HepG2 (cell line): ENCODE measurements at regions not wholly inside any gene's neighbourhood (a gene's known extent, or its start where the extent isn't known, plus 50 kb on each side); places are given as distances from the start of the nearest gene placed in this dataset.
A peak's percentile ranks its signal among the peaks of the same experiment; 100 is the strongest.

Experiments
- ATAC-seq: fragments of 200-7000 bp; cut with Tn5 transposase; 3 replicates; pipeline ENCODE4 v1.9.1; 2020; ENCODE audit warnings: mild to moderate bottlenecking, moderate library complexity
- BruUV-seq: library from RNA; stranded (reverse); fragments of 400-500 nt; replicated peaks from 2 replicates; lab custom pipeline; 2021; lab: Mats Ljungman, UMichigan
- CTCF ChIA-PET: fragments of 300-600 bp; formaldehyde crosslinking; extraction: SDS; loops from one replicate; lab custom pipeline; 2021; ENCODE audit warnings: low total read pairs, inconsistent platforms, low intra/inter-chr PET ratio; lab: Yijun Ruan, JAX
- POLR2A ChIA-PET: fragments of 350-600 bp; sonication (Branson Sonifier 250); formaldehyde crosslinking; loops from one replicate; lab custom pipeline; 2020; ENCODE audit warnings: antibody characterized with exemption, inconsistent platforms; lab: Yijun Ruan, JAX
- DNase-seq: peaks from one replicate; pipeline ENCODE4 v3.0.0-alpha.2; 2015; ENCODE audit warnings: low spot score
- FAIRE-seq: peaks from 3 replicates; lab custom pipeline; 2011; peaks lifted over from hg19 to GRCh38; lab: Jason Lieb, UNC
- H2AFZ ChIP-seq: one replicate; pipeline ENCODE4 v1.6.1; 2011; ENCODE audit warnings: low read length, inconsistent platforms
- H3K27ac ChIP-seq: fragments of 300-600 bp; 3 replicates; pipeline ENCODE4 v1.8.0; 2011; ENCODE audit warnings: mixed run types, mild to moderate bottlenecking, mixed read lengths, low read length, inconsistent platforms; ENCODE audit not compliant: insufficient read depth; ENCODE audit errors: extremely low read length
- H3K27me3 ChIP-seq, 2 experiments: fragments of 200-600 bp in 1 of 2; 2 replicates in 1 of 2; 3 replicates in 1 of 2; pipeline versions ENCODE4 v1.6.0 to v1.8.0; 2011; ENCODE audit warnings: low read length in 2 of 2, mild to moderate bottlenecking in 2 of 2, moderate library complexity in 2 of 2, inconsistent platforms in 1 of 2; ENCODE audit not compliant: insufficient read depth in 2 of 2, control insufficient read depth in 1 of 2
- H3K36me3 ChIP-seq, 2 experiments: fragments of 200-600 bp in 1 of 2; replicated peaks in 1 of 2; 2 replicates in 1 of 2; 3 replicates in 1 of 2; pipeline versions ENCODE4 v1.5.1 to v1.8.0; 2011; ENCODE audit warnings: low read length in 2 of 2, inconsistent platforms in 1 of 2; ENCODE audit not compliant: insufficient read depth in 2 of 2, control insufficient read depth in 1 of 2
- H3K4me1 ChIP-seq: 2 replicates; pipeline ENCODE4 v1.5.1; 2012; ENCODE audit warnings: low read length, inconsistent platforms; ENCODE audit not compliant: insufficient read depth
- H3K4me2 ChIP-seq: 2 replicates; pipeline ENCODE4 v1.6.0; 2011; ENCODE audit warnings: low read depth, low read length, inconsistent platforms
- H3K4me3 ChIP-seq, 3 experiments: fragments of 200-600 bp in 1 of 3; sonication (generic), shearing (Covaris generic) in 1 of 3; replicated peaks in 1 of 3; 2 replicates each; pipeline ENCODE4 v1.5.1; 2011 to 2016; ENCODE audit warnings: low read length in 3 of 3, inconsistent platforms in 2 of 3, low read depth in 2 of 3, mild to moderate bottlenecking in 2 of 3, control low read depth in 1 of 3, mixed read lengths in 1 of 3; ENCODE audit not compliant: insufficient read depth in 1 of 3
- H3K79me2 ChIP-seq: one replicate; pipeline ENCODE4 v1.6.1; 2011; ENCODE audit warnings: low read length, inconsistent platforms; ENCODE audit not compliant: insufficient read depth
- H3K9ac ChIP-seq: 2 replicates; pipeline ENCODE4 v1.6.0; 2011; ENCODE audit warnings: mild to moderate bottlenecking, low read depth, low read length, inconsistent platforms; ENCODE audit not compliant: insufficient read depth
- H3K9me3 ChIP-seq: 2 replicates; pipeline ENCODE4 v1.5.1; 2012; ENCODE audit warnings: mild to moderate bottlenecking, low read length
- H4K20me1 ChIP-seq: 2 replicates; pipeline ENCODE4 v1.6.0; 2011; ENCODE audit warnings: inconsistent platforms, mild to moderate bottlenecking, low read length, moderate library complexity; ENCODE audit not compliant: insufficient read depth
- CREB1 ChIP-seq, 2 experiments: fragments of 450-650 bp in 1 of 2; IDR thresholded peaks; 2 replicates each; pipeline ENCODE4 v1.6.1; 2016 to 2017; ENCODE audit warnings: control low read depth in 1 of 2, mild to moderate bottlenecking in 1 of 2, missing compliant biosample characterization in 1 of 2, missing genetic modification characterization in 1 of 2
- FOSL2 ChIP-seq: sonication (generic); formaldehyde crosslinking; IDR thresholded peaks from 2 replicates; pipeline ENCODE4 v1.4.0; 2020; ENCODE audit warnings: missing genetic modification reagents
- GTF3A ChIP-seq: sonication (generic); formaldehyde crosslinking; conservative IDR thresholded peaks from 2 replicates; pipeline ENCODE4 v1.4.0; 2020; ENCODE audit warnings: mild to moderate bottlenecking, missing genetic modification reagents
- HIVEP1 ChIP-seq: sonication (generic); formaldehyde crosslinking; IDR thresholded peaks from 2 replicates; pipeline ENCODE4 v1.4.0; 2020; ENCODE audit warnings: mild to moderate bottlenecking, missing genetic modification reagents
- LRRFIP1 ChIP-seq: sonication (generic); formaldehyde crosslinking; conservative IDR thresholded peaks from 2 replicates; pipeline ENCODE4 v1.4.0; 2020; ENCODE audit warnings: missing genetic modification reagents
- MTA1 ChIP-seq: sonication (generic); formaldehyde crosslinking; IDR thresholded peaks from 2 replicates; pipeline ENCODE4 v1.4.0; 2020; ENCODE audit warnings: missing genetic modification reagents, mild to moderate bottlenecking, borderline replicate concordance
- MYNN ChIP-seq: sonication (generic); formaldehyde crosslinking; IDR thresholded peaks from 2 replicates; pipeline ENCODE4 v1.4.0; 2020; ENCODE audit warnings: mild to moderate bottlenecking, low read depth, missing genetic modification reagents
- NR2F1 ChIP-seq, 2 experiments: fragments of 450-650 bp in 1 of 2; formaldehyde crosslinking in 1 of 2; IDR thresholded peaks; 2 replicates each; pipeline versions ENCODE4 v1.5.0 to v1.6.1; 2016 to 2020; ENCODE audit warnings: mild to moderate bottlenecking in 1 of 2, missing compliant biosample characterization in 1 of 2, missing genetic modification reagents in 1 of 2, moderate library complexity in 1 of 2
- RBM39 ChIP-seq: fragments of 200-400 bp; formaldehyde crosslinking; IDR thresholded peaks from one replicate; pipeline ENCODE4 v1.6.1; 2018; ENCODE audit warnings: antibody characterized with exemption, mild to moderate bottlenecking, low read depth, low read length; ENCODE audit not compliant: poor library complexity, severe bottlenecking
- SMARCC2 ChIP-seq: fragments of 450-650 bp; IDR thresholded peaks from 2 replicates; pipeline ENCODE4 v1.6.1; 2017; ENCODE audit warnings: antibody characterized with exemption, mild to moderate bottlenecking
- ZFP62 ChIP-seq: sonication (generic); formaldehyde crosslinking; IDR thresholded peaks from 2 replicates; pipeline ENCODE4 v1.4.0; 2020; ENCODE audit warnings: missing genetic modification reagents
- ZNF510 ChIP-seq: sonication (generic); formaldehyde crosslinking; IDR thresholded peaks from 2 replicates; pipeline ENCODE4 v1.4.0; 2020; ENCODE audit warnings: low read depth, mild to moderate bottlenecking, missing genetic modification reagents
- ZNF574 ChIP-seq: sonication (generic); formaldehyde crosslinking; IDR thresholded peaks from 2 replicates; pipeline ENCODE4 v1.4.0; 2020; ENCODE audit warnings: missing genetic modification reagents
- ZNF670 ChIP-seq: sonication (generic); formaldehyde crosslinking; IDR thresholded peaks from 2 replicates; pipeline ENCODE4 v1.8.0; 2022; ENCODE audit warnings: mild to moderate bottlenecking, missing genetic modification reagents, borderline replicate concordance
- ZNF691 ChIP-seq: sonication (generic); formaldehyde crosslinking; IDR thresholded peaks from 2 replicates; pipeline ENCODE4 v1.4.0; 2020; ENCODE audit warnings: missing genetic modification reagents, low read depth, mild to moderate bottlenecking, borderline replicate concordance
- ZNF713 ChIP-seq: sonication (generic); formaldehyde crosslinking; IDR thresholded peaks from 2 replicates; pipeline ENCODE4 v1.4.0; 2020; ENCODE audit warnings: mild to moderate bottlenecking, missing genetic modification reagents
- ZNF781 ChIP-seq: sonication (generic); formaldehyde crosslinking; IDR thresholded peaks from 2 replicates; pipeline ENCODE4 v1.5.1; 2020; ENCODE audit warnings: borderline replicate concordance, mild to moderate bottlenecking, missing genetic modification reagents; ENCODE audit errors: not compliant biosample characterization
- ZNF782 ChIP-seq: sonication (generic); formaldehyde crosslinking; IDR thresholded peaks from 2 replicates; pipeline ENCODE4 v1.4.0; 2020; ENCODE audit warnings: missing genetic modification reagents, mild to moderate bottlenecking, borderline replicate concordance
- WGBS: methylation state at CpG from one replicate; pipeline ENCODE4 v1.1.6; 2017; ENCODE audit warnings: low lambda C conversion rate; 5-methylcytosine and 5-hydroxymethylcytosine counted together
- in situ Hi-C: cut with HindIII; loops from 2 replicates; pipeline ENCODE4 v1.10.0; 2017; ENCODE audit warnings: low pct_unique_long_range_greater_than_20kb; ENCODE audit not compliant: extremely low pct_ligation_motif_present
- intact Hi-C: fragments of 100-400 bp; cut with micrococcal nuclease; formaldehyde crosslinking; loops from one replicate; pipeline ENCODE4 v1.10.0; 2022; ENCODE audit not compliant: unreplicated experiment

- intact Hi-C loops (loop anchor here (1.0 kb wide), 2 partner anchors 413 to 793 kb away; no protein-coding TSS in a partner anchor), in situ Hi-C loops (loop anchor here (10.0 kb wide), 1 partner anchor 798 kb away; no protein-coding TSS in a partner anchor)
- no peak for FAIRE-seq
- peak overlapping the region; percentile 48 for H3K4me2 ChIP-seq
- H3K79me2 ChIP-seq, result no peaks in the 10 kb centered on the region
- H3K27me3 ChIP-seq, result no peaks in the 10 kb centered on the region; a peak in 1 of 5 replicates
- no peak overlapping the region for H2AFZ ChIP-seq
- no peak overlapping the region for H3K9ac ChIP-seq
- no TSS peak for BruUV-seq
- peak overlapping the region in 1 of 3 experiments; percentile 36; a peak in 1 of 6 replicates for H3K4me3 ChIP-seq
- WGBS, result 11% methylated on average over 12 of the region's 31 CpGs
- CTCF ChIA-PET, result interaction anchor here (1.8 kb wide), 1 partner anchor 792 kb away, joined by 8 read pairs; no protein-coding TSS in a partner anchor
- no peaks in the 10 kb centered on the region for H3K9me3 ChIP-seq
- no peaks in the 10 kb centered on the region for H4K20me1 ChIP-seq
- POLR2A ChIA-PET, result no interaction called here
- no peak overlapping the region for H3K27ac ChIP-seq
- peak; percentile 99 for ATAC-seq
- peak; percentile 27 for DNase-seq
- H3K36me3 ChIP-seq, result no peaks in the 10 kb centered on the region
- H3K4me1 ChIP-seq, result no peaks in the 10 kb centered on the region
- TF ChIP-seq MYNN (CRISPR knock-in tag) (no peak), LRRFIP1 (CRISPR knock-in tag) (no peak), ZFP62 (CRISPR knock-in tag) (no peak), ZNF691 (CRISPR knock-in tag) (peak; percentile 50; the same call in 1 of the 2 replicates), HIVEP1 (CRISPR knock-in tag) (no peak), RBM39 (no peak), CREB1 (IDR thresholded peaks at IDR 0.05) (no peak), CREB1 (CRISPR knock-in tag; IDR thresholded peaks at IDR 0.05) (no peak), ZNF574 (CRISPR knock-in tag) (no peak), ZNF713 (CRISPR knock-in tag) (no peak), ZNF782 (no peak), NR2F1 (CRISPR knock-in tag; IDR thresholded peaks at IDR 0.05) (no peak), FOSL2 (CRISPR knock-in tag) (no peak), GTF3A (CRISPR knock-in tag) (no peak), ZNF781 (CRISPR knock-in tag) (no peak), SMARCC2 (no peak), MTA1 (CRISPR knock-in tag) (no peak), ZNF670 (CRISPR knock-in tag) (no peak), ZNF510 (no peak)
Observed at GRCh38 chr9:119556129-119556875, 187.1 kb upstream of the BRINP1 start.
